Panc1 (cell line): ENCODE measurements at regions not wholly inside any gene's neighbourhood (a gene's known extent, or its start where the extent isn't known, plus 50 kb on each side); places are given as distances from the start of the nearest gene placed in this dataset.

Experiments used
- ATAC-seq: fragments of 200-7000 bp; cut with Tn5 transposase; 2 replicates; pipeline ENCODE4 v1.9.1; 2020; ENCODE audit warnings: mild to moderate bottlenecking, moderate library complexity
- BruUV-seq: library from RNA; stranded (reverse); fragments of 400-500 nt; replicated peaks from 2 replicates; lab custom pipeline; 2021; lab: Mats Ljungman, UMichigan
- CTCF ChIA-PET: fragments of 300-600 bp; sonication (Branson Sonifier 250); formaldehyde crosslinking; loops from one replicate; lab custom pipeline; 2022; ENCODE audit warnings: antibody characterized with exemption; lab: Charles Lee
- POLR2A ChIA-PET: fragments of 300-600 bp; sonication (Branson Sonifier 250); formaldehyde crosslinking; loops from one replicate; lab custom pipeline; 2022; ENCODE audit warnings: antibody characterized with exemption; lab: Charles Lee
- DNase-seq: peaks from one replicate; pipeline ENCODE4 v3.0.0-alpha.2; 2010; ENCODE audit warnings: low read depth, low spot score
- H3K27ac ChIP-seq: 2 replicates; pipeline ENCODE4 v1.5.1; 2011; ENCODE audit warnings: mild to moderate bottlenecking, low read length, inconsistent platforms
- H3K27me3 ChIP-seq: fragments of 200-500 bp; sonication (Bioruptor generic); 2 replicates; pipeline ENCODE4 v1.6.0; 2014; ENCODE audit warnings: low read length, inconsistent platforms; ENCODE audit not compliant: control insufficient read depth, insufficient read depth
- H3K36me3 ChIP-seq: fragments of 200-500 bp; sonication (Bioruptor generic); 2 replicates; pipeline ENCODE4 v1.5.1; 2014; ENCODE audit warnings: inconsistent platforms, mild to moderate bottlenecking, low read length, moderate library complexity; ENCODE audit not compliant: control insufficient read depth, insufficient read depth
- H3K4me1 ChIP-seq: 2 replicates; pipeline ENCODE4 v1.5.1; 2011; ENCODE audit warnings: inconsistent platforms, mild to moderate bottlenecking, low read length, moderate library complexity; ENCODE audit not compliant: control insufficient read depth, insufficient read depth
- H3K4me3 ChIP-seq, 2 experiments: 2 replicates each; pipeline ENCODE4 v1.5.1; 2011 to 2012; ENCODE audit warnings: low read depth in 2 of 2, low read length in 2 of 2, mild to moderate bottlenecking in 2 of 2, inconsistent platforms in 1 of 2, moderate library complexity in 1 of 2
- H3K9me3 ChIP-seq: fragments of 200-500 bp; sonication (Bioruptor generic); 2 replicates; pipeline ENCODE4 v1.5.1; 2014; ENCODE audit warnings: low read depth, mild to moderate bottlenecking, inconsistent platforms, low read length, moderate library complexity; ENCODE audit not compliant: control insufficient read depth, insufficient read depth
- CTCF ChIP-seq: fragments of 450-650 bp; IDR thresholded peaks from 2 replicates; pipeline ENCODE4 v1.5.1; 2017; ENCODE audit warnings: mild to moderate bottlenecking
- POLR2AphosphoS5 ChIP-seq: IDR thresholded peaks from 2 replicates; pipeline ENCODE4 v1.6.1; 2012; ENCODE audit warnings: mild to moderate bottlenecking, low read depth, low read length, moderate library complexity
- REST ChIP-seq, 2 experiments: IDR thresholded peaks; 2 replicates each; pipeline ENCODE4 v1.6.1; 2011 to 2012; ENCODE audit warnings: low read depth in 2 of 2, control low read depth in 1 of 2, low read length in 1 of 2, mild to moderate bottlenecking in 1 of 2, moderate library complexity in 1 of 2; ENCODE audit not compliant: insufficient read depth in 1 of 2
- SIN3A ChIP-seq: IDR thresholded peaks from 2 replicates; pipeline ENCODE4 v1.6.1; 2012; ENCODE audit warnings: low read depth, mild to moderate bottlenecking, low read length, moderate library complexity, borderline replicate concordance; ENCODE audit not compliant: insufficient read depth
- TCF7L2 ChIP-seq: IDR thresholded peaks from 2 replicates; pipeline ENCODE4 v1.6.1; 2011; ENCODE audit warnings: mild to moderate bottlenecking, low read depth, low read length, inconsistent platforms
- in situ Hi-C: cut with HindIII; loops from 2 replicates; pipeline ENCODE4 v1.10.0; 2016; ENCODE audit warnings: low sequenced_read_pairs, low pct_unique_long_range_greater_than_20kb
- intact Hi-C: fragments of 100-400 bp; cut with micrococcal nuclease; formaldehyde crosslinking; loops from one replicate; pipeline ENCODE4 v1.10.0; 2022; ENCODE audit not compliant: unreplicated experiment

GRCh38 chr1:29633771-29634170 lies 397.4 kb downstream of the PTPRU start:
- H3K4me3 ChIP-seq, result no peak overlapping the region
- ChIA-PET CTCF (no interaction called here), POLR2A (no interaction called here)
- no peak for TF ChIP-seq CTCF
- TF ChIP-seq POLR2AphosphoS5, result no peak
- TF ChIP-seq REST (IDR thresholded peaks at IDR 0.05; ENCODE audit: insufficient read depth in 1 of 2, low read depth in 2 of 2, low read length in 1 of 2), result no peak
- no peak for TF ChIP-seq TCF7L2
- TF ChIP-seq SIN3A, result no peak
- intact Hi-C loops (no loop called here), in situ Hi-C loops (no loop called here)
- DNase-seq (no peak), ATAC-seq (no peak)
- H3K27ac ChIP-seq, result no peak overlapping the region
- H3K36me3 ChIP-seq, result no peaks in the 10 kb centered on the region
- BruUV-seq, result no TSS peak
- no peaks in the 10 kb centered on the region for H3K9me3 ChIP-seq
- no peaks in the 10 kb centered on the region for H3K27me3 ChIP-seq
- H3K4me1 ChIP-seq, result no peaks in the 10 kb centered on the region

DNA sequence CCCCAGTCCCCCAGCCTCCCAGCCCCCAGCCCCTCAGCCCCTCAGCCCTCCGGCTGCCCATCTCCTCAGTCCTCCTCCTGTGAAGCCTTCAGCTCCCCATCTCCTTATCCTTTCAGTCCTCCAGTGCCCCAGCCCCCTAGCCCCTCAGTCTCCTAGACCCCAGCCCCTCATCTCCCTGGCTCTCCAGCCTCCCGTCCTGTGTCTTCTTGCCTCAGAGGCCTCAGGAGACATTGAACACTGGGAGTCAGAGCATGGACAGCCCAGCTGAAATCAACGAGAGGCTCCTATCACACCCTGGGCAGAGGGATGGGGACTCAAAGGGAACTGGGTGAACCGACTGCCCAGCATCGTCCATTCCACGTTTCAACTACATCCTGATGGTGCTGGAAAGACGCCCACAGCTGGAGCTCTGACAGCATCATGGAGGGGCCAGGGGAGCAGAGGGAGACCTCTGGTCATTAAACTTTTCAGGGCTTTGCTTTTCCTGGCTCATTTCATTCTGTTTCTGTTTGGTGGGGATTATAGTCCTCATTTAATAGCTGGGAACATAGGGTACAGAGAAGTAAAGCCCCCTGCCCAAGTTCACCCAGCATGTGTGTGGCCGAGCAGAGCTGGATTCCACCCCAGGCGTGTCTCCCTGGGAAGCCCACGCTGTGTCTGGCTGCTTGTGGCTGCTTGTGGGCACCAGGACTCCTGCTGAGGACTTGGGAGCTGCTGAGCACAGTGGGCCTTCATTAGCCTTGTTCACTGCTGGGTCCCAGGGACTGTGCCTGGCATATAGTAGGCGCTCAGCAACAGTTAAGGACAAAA lies 396.7 kb downstream of the PTPRU start:
- Histone ChIP-seq H3K27me3 (no peaks in the 10 kb centered on the region), H3K27ac (no peak overlapping the region), H3K36me3 (no peaks in the 10 kb centered on the region), H3K4me1 (no peaks in the 10 kb centered on the region), H3K4me3 (no peak overlapping the region), H3K9me3 (no peaks in the 10 kb centered on the region)
- ChIA-PET CTCF (no interaction called here), POLR2A (no interaction called here)
- no peak for DNase-seq
- intact Hi-C loops (no loop called here), in situ Hi-C loops (no loop called here)
- BruUV-seq, result no TSS peak
- TF ChIP-seq TCF7L2 (no peak), REST (IDR thresholded peaks at IDR 0.05; ENCODE audit: insufficient read depth in 1 of 2, low read depth in 2 of 2, low read length in 1 of 2) (no peak), POLR2AphosphoS5 (no peak), CTCF (no peak), SIN3A (no peak)
- no peak for ATAC-seq
